ENCODE measurements at regions not wholly inside any gene's neighbourhood (a gene's known extent, or its start where the extent isn't known, plus 50 kb on each side); places are given as distances from the start of the nearest gene placed in this dataset.

GRCh38 chr19:32206065-32206464 lies 139.3 kb upstream of the ZNF507 start:
- no peak overlapping the region for H3K27ac ChIP-seq
- peaks cover 0 to 9% (median 2%) of the 10 kb centered on the region in 4 donors for H3K9me3 ChIP-seq
- no peaks in the 10 kb centered on the region for H3K27me3 ChIP-seq
- no peak overlapping the region for H3K4me3 ChIP-seq
- no peak for DNase-seq
- H3K4me1 ChIP-seq, result peaks cover 0 to 7% (median 2%) of the 10 kb centered on the region in 4 donors
- no peak for ATAC-seq (ENCODE audit: low FRiP score in 2 of 2)
- TF ChIP-seq POLR2AphosphoS5 (IDR thresholded peaks at IDR 0.05) (no peak), CTCF (IDR thresholded peaks at IDR 0.05) (no peak)
- 44 to 47% methylated on average over 5 of the region's 5 CpGs for WGBS, 2 donors
- H3K36me3 ChIP-seq, result no peaks in the 10 kb centered on the region

- Histone ChIP-seq H3K27me3 (no peaks in the 10 kb centered on the region), H3K36me3 (no peaks in the 10 kb centered on the region), H3K27ac (no peak overlapping the region), H3K9me3 (peaks cover 4 to 18% (median 10%) of the 10 kb centered on the region in 4 donors), H3K4me1 (no peaks in the 10 kb centered on the region), H3K4me3 (no peak overlapping the region)
- ATAC-seq (ENCODE audit: low FRiP score in 2 of 2) (no peak), DNase-seq (no peak)
- TF ChIP-seq EP300 (IDR thresholded peaks at IDR 0.05), result no peak
- TF ChIP-seq POLR2AphosphoS5 (IDR thresholded peaks at IDR 0.05), result no peak
- no peak for TF ChIP-seq POLR2A (IDR thresholded peaks at IDR 0.05)
- TF ChIP-seq CTCF (IDR thresholded peaks at IDR 0.05), result no peak
- 67 to 75% methylated on average over 1 of the region's 1 CpG for WGBS, 2 donors
These were observed 137.3 kb upstream of the ZNF507 start for GRCh38 chr19:32208060-32208459.

- DNase-seq, result no peak
- Histone ChIP-seq H3K27me3 (peaks cover 0 to 3% (median 2%) of the 10 kb centered on the region in 4 donors), H3K36me3 (no peaks in the 10 kb centered on the region), H3K9me3 (no peaks in the 10 kb centered on the region), H3K27ac (no peak overlapping the region), H3K4me1 (peaks cover 4 to 6% (median 5%) of the 10 kb centered on the region in 4 donors), H3K4me3 (no peak overlapping the region)
- no peak for ATAC-seq (ENCODE audit: low FRiP score in 2 of 2)
- 92% methylated on average over 3 of the region's 3 CpGs for WGBS, 2 donors
- no peak for TF ChIP-seq CTCF (IDR thresholded peaks at IDR 0.05)
- TF ChIP-seq EP300 (IDR thresholded peaks at IDR 0.05), result no peak
- no peak for TF ChIP-seq POLR2A (IDR thresholded peaks at IDR 0.05)
- TF ChIP-seq POLR2AphosphoS5 (IDR thresholded peaks at IDR 0.05), result no peak
These were observed 126.0 kb upstream of the ZNF507 start for GRCh38 chr19:32219392-32219791.

GRCh38 chr19:32219881-32220472 lies 125.4 kb upstream of the ZNF507 start:
- DNase-seq (no peak), ATAC-seq (ENCODE audit: low FRiP score in 2 of 2) (no peak)
- Histone ChIP-seq H3K36me3 (no peaks in the 10 kb centered on the region), H3K27ac (no peak overlapping the region), H3K4me3 (no peak overlapping the region), H3K27me3 (peaks cover 0 to 4% (median 2%) of the 10 kb centered on the region in 4 donors), H3K4me1 (peaks cover 7 to 11% (median 9%) of the 10 kb centered on the region in 4 donors), H3K9me3 (no peaks in the 10 kb centered on the region)
- 90 to 91% methylated on average over 3 to 4 of the region's 4 CpGs for WGBS, 2 donors
- TF ChIP-seq POLR2A (IDR thresholded peaks at IDR 0.05) (no peak), CTCF (IDR thresholded peaks at IDR 0.05) (no peak), EP300 (IDR thresholded peaks at IDR 0.05) (no peak), POLR2AphosphoS5 (IDR thresholded peaks at IDR 0.05) (no peak)

GRCh38 chr19:32220951-32221350 lies 124.5 kb upstream of the ZNF507 start:
- no peak for ATAC-seq (ENCODE audit: low FRiP score in 2 of 2)
- no peak overlapping the region for H3K4me3 ChIP-seq
- H3K27ac ChIP-seq, result no peak overlapping the region
- DNase-seq, result no peak
- WGBS, 2 donors, result 90 to 94% methylated on average over 8 of the region's 8 CpGs
- peaks cover 7 to 11% (median 9%) of the 10 kb centered on the region in 4 donors for H3K4me1 ChIP-seq
- TF ChIP-seq CTCF (IDR thresholded peaks at IDR 0.05), result no peak
- TF ChIP-seq POLR2A (IDR thresholded peaks at IDR 0.05), result no peak
- TF ChIP-seq EP300 (IDR thresholded peaks at IDR 0.05), result no peak
- no peak for TF ChIP-seq POLR2AphosphoS5 (IDR thresholded peaks at IDR 0.05)
- peaks cover 0 to 4% (median 2%) of the 10 kb centered on the region in 4 donors for H3K27me3 ChIP-seq
- no peaks in the 10 kb centered on the region for H3K36me3 ChIP-seq
- H3K9me3 ChIP-seq, result no peaks in the 10 kb centered on the region

Data from upper lobe of left lung (tissue), 6 donors.